Liver (tissue), 3 donors: ENCODE measurements at regions not wholly inside any gene's neighbourhood (a gene's known extent, or its start where the extent isn't known, plus 50 kb on each side); places are given as distances from the start of the nearest gene placed in this dataset.

Experiments used
- FOXA1 ChIP-seq: IDR thresholded peaks from 2 replicates; pipeline ENCODE4 v1.6.1; 2016; ENCODE audit warnings: antibody characterized with exemption
- GABPA ChIP-seq, 2 donors: IDR thresholded peaks in 1 of 2; conservative IDR thresholded peaks in 1 of 2; 2 replicates each; pipeline ENCODE4 v1.6.1; 2016; ENCODE audit warnings: antibody characterized with exemption in 2 of 2, mild to moderate bottlenecking in 1 of 2, moderate library complexity in 1 of 2
- HNF4A ChIP-seq, 2 donors: conservative IDR thresholded peaks; 2 replicates each; pipeline ENCODE4 v1.6.1; 2016; ENCODE audit warnings: antibody characterized with exemption in 2 of 2, mild to moderate bottlenecking in 2 of 2
- HNF4G ChIP-seq: IDR thresholded peaks from 2 replicates; pipeline ENCODE4 v1.6.1; 2016; ENCODE audit warnings: antibody characterized with exemption
- JUND ChIP-seq, 2 donors: IDR thresholded peaks; 2 replicates each; pipeline ENCODE4 v1.6.1; 2016; ENCODE audit warnings: antibody characterized with exemption in 2 of 2
- NR2F2 ChIP-seq: IDR thresholded peaks from 2 replicates; pipeline ENCODE4 v1.6.1; 2016; ENCODE audit warnings: antibody characterized with exemption
- SP1 ChIP-seq: IDR thresholded peaks from 2 replicates; pipeline ENCODE4 v1.6.1; 2018; ENCODE audit warnings: antibody characterized with exemption, mild to moderate bottlenecking
- TAF1 ChIP-seq: conservative IDR thresholded peaks from 2 replicates; pipeline ENCODE4 v1.6.1; 2016; ENCODE audit warnings: antibody characterized with exemption, mild to moderate bottlenecking
- TF ChIP-seq, protein P1 (sequence below): fragments of 150-350 bp; IDR thresholded peaks from 2 replicates; pipeline ENCODE4 v1.5.1; 2017; ENCODE audit warnings: improper control_type of control experiment, low read depth, low read length; ENCODE audit not compliant: missing input control
- TF ChIP-seq, protein P2 (sequence below): IDR thresholded peaks from 2 replicates; pipeline ENCODE4 v1.6.1; 2016; ENCODE audit warnings: antibody characterized with exemption
- TF ChIP-seq, protein P3 (sequence below): IDR thresholded peaks from 2 replicates; pipeline ENCODE4 v1.6.1; 2016; ENCODE audit warnings: antibody characterized with exemption
- TF ChIP-seq, protein P4 (sequence below): IDR thresholded peaks from 2 replicates; pipeline ENCODE4 v1.6.1; 2016; ENCODE audit warnings: antibody characterized with exemption
- donor health status: healthy.
- donor health status: healthy.

DNA sequence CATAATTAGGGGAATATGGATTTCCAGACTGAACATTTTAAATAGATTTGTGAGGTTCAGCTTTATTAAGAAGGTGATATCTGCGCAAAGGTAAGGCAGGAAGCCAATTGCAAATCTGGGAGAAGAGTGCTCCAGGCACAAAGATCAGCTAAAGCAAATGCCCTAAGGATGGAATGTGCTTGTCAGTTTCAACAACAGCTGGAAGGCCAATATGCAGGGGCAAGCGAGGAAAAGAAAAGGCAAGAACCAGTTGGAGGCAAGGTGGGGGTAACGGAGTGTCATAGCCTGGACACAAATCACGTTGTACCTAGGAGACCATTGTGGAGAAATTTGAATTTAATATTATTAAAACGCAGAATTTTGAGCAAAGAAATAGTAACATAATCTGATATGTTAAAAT, 1710.3 kb upstream of the PCDH7 start:
- TF ChIP-seq GABPA (IDR thresholded peaks at IDR 0.05 in 1 of 2, conservative IDR thresholded peaks at IDR 0.05 in 1 of 2) (no peak), JUND (IDR thresholded peaks at IDR 0.05) (no peak), FOXA1 (no peak), NR2F2 (no peak), HNF4G (no peak), SP1 (no peak), TAF1 (no peak), HNF4A (conservative IDR thresholded peaks at IDR 0.05) (no peak)
- TF ChIP-seq, protein P1, sequence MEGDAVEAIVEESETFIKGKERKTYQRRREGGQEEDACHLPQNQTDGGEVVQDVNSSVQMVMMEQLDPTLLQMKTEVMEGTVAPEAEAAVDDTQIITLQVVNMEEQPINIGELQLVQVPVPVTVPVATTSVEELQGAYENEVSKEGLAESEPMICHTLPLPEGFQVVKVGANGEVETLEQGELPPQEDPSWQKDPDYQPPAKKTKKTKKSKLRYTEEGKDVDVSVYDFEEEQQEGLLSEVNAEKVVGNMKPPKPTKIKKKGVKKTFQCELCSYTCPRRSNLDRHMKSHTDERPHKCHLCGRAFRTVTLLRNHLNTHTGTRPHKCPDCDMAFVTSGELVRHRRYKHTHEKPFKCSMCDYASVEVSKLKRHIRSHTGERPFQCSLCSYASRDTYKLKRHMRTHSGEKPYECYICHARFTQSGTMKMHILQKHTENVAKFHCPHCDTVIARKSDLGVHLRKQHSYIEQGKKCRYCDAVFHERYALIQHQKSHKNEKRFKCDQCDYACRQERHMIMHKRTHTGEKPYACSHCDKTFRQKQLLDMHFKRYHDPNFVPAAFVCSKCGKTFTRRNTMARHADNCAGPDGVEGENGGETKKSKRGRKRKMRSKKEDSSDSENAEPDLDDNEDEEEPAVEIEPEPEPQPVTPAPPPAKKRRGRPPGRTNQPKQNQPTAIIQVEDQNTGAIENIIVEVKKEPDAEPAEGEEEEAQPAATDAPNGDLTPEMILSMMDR = no peak
- TF ChIP-seq, protein P2, sequence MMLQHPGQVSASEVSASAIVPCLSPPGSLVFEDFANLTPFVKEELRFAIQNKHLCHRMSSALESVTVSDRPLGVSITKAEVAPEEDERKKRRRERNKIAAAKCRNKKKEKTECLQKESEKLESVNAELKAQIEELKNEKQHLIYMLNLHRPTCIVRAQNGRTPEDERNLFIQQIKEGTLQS = no peak
- TF ChIP-seq, protein P3, sequence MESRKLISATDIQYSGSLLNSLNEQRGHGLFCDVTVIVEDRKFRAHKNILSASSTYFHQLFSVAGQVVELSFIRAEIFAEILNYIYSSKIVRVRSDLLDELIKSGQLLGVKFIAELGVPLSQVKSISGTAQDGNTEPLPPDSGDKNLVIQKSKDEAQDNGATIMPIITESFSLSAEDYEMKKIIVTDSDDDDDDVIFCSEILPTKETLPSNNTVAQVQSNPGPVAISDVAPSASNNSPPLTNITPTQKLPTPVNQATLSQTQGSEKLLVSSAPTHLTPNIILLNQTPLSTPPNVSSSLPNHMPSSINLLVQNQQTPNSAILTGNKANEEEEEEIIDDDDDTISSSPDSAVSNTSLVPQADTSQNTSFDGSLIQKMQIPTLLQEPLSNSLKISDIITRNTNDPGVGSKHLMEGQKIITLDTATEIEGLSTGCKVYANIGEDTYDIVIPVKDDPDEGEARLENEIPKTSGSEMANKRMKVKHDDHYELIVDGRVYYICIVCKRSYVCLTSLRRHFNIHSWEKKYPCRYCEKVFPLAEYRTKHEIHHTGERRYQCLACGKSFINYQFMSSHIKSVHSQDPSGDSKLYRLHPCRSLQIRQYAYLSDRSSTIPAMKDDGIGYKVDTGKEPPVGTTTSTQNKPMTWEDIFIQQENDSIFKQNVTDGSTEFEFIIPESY = no peak
- TF ChIP-seq, protein P4, sequence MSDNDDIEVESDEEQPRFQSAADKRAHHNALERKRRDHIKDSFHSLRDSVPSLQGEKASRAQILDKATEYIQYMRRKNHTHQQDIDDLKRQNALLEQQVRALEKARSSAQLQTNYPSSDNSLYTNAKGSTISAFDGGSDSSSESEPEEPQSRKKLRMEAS = no peak
